Calu3 (cell line): ENCODE measurements at regions not wholly inside any gene's neighbourhood (a gene's known extent, or its start where the extent isn't known, plus 50 kb on each side); places are given as distances from the start of the nearest gene placed in this dataset.

ENCODE experiments used
- BruUV-seq: library from RNA; stranded (reverse); fragments of 400-500 nt; replicated peaks from 2 replicates; lab custom pipeline; 2021; lab: Mats Ljungman, UMichigan
- CTCF ChIA-PET: fragments of 300-600 bp; sonication (Branson Sonifier 250); formaldehyde crosslinking; loops from one replicate; lab custom pipeline; 2022; ENCODE audit warnings: antibody characterized with exemption; lab: Charles Lee
- DNase-seq: peaks from one replicate; pipeline ENCODE4 v3.0.0; 2022
- H3K27ac Mint-ChIP-seq: one replicate; pipeline ENCODE4 v1.8.0; 2022; ENCODE audit warnings: mixed read lengths; ENCODE audit not compliant: unreplicated experiment
- H3K27me3 Mint-ChIP-seq: one replicate; pipeline ENCODE4 v1.8.0; 2022; ENCODE audit warnings: mixed read lengths; ENCODE audit not compliant: unreplicated experiment
- H3K36me3 Mint-ChIP-seq: one replicate; pipeline ENCODE4 v1.8.0; 2022; ENCODE audit warnings: mild to moderate bottlenecking, moderate library complexity, mixed read lengths; ENCODE audit not compliant: insufficient read depth, unreplicated experiment
- H3K4me1 Mint-ChIP-seq: one replicate; pipeline ENCODE4 v1.8.0; 2022; ENCODE audit warnings: mild to moderate bottlenecking, low read depth, mixed read lengths; ENCODE audit not compliant: unreplicated experiment
- H3K4me3 Mint-ChIP-seq: one replicate; pipeline ENCODE4 v1.8.0; 2022; ENCODE audit warnings: mild to moderate bottlenecking, low read depth, moderate library complexity, mixed read lengths; ENCODE audit not compliant: unreplicated experiment
- H3K9me3 Mint-ChIP-seq: one replicate; pipeline ENCODE4 v1.8.0; 2022; ENCODE audit warnings: low read depth, mixed read lengths; ENCODE audit not compliant: unreplicated experiment
- CTCF ChIP-seq: fragments of 200-600 bp; IDR thresholded peaks from one replicate; pipeline ENCODE4 v1.8.0; 2022; ENCODE audit warnings: antibody characterized with exemption; ENCODE audit not compliant: unreplicated experiment
- intact Hi-C: fragments of 100-400 bp; cut with micrococcal nuclease; formaldehyde crosslinking; loops from one replicate; pipeline ENCODE4 v1.10.0; 2022; ENCODE audit not compliant: unreplicated experiment

- no peaks in the 10 kb centered on the region for H3K36me3 Mint-ChIP-seq
- intact Hi-C loops, result no loop called here
- no peak overlapping the region for H3K27ac Mint-ChIP-seq
- no peaks in the 10 kb centered on the region for H3K4me1 Mint-ChIP-seq
- H3K9me3 Mint-ChIP-seq, result peaks cover 3% of the 10 kb centered on the region
- no peak for DNase-seq
- H3K4me3 Mint-ChIP-seq, result no peak overlapping the region
- CTCF ChIA-PET, result no interaction called here
- TF ChIP-seq CTCF, result no peak
- H3K27me3 Mint-ChIP-seq, result peaks cover 3% of the 10 kb centered on the region
- no TSS peak for BruUV-seq
These were observed 365.7 kb downstream of the GXYLT1 start for GRCh38 chr12:41778934-41779333.

GRCh38 chr12:41777064-41777790, 367.4 kb downstream of the GXYLT1 start:
- Mint-ChIP-seq H3K36me3 (no peaks in the 10 kb centered on the region), H3K9me3 (peaks cover 6% of the 10 kb centered on the region), H3K4me3 (no peak overlapping the region), H3K27ac (no peak overlapping the region), H3K4me1 (no peaks in the 10 kb centered on the region), H3K27me3 (peaks cover 10% of the 10 kb centered on the region)
- CTCF ChIA-PET, result no interaction called here
- no peak for TF ChIP-seq CTCF
- intact Hi-C loops, result no loop called here
- no TSS peak for BruUV-seq
- no peak for DNase-seq

GRCh38 chr12:41772478-41772877, 372.2 kb downstream of the GXYLT1 start:
- Mint-ChIP-seq H3K36me3 (no peaks in the 10 kb centered on the region), H3K4me1 (no peaks in the 10 kb centered on the region), H3K27me3 (peaks cover 10% of the 10 kb centered on the region), H3K27ac (no peak overlapping the region), H3K4me3 (no peak overlapping the region), H3K9me3 (peaks cover 6% of the 10 kb centered on the region)
- no peak for DNase-seq
- BruUV-seq, result no TSS peak
- CTCF ChIA-PET, result no interaction called here
- no peak for TF ChIP-seq CTCF
- intact Hi-C loops, result no loop called here

- Mint-ChIP-seq H3K9me3 (peaks cover 6% of the 10 kb centered on the region), H3K4me1 (no peaks in the 10 kb centered on the region), H3K36me3 (no peaks in the 10 kb centered on the region), H3K4me3 (no peak overlapping the region), H3K27ac (no peak overlapping the region), H3K27me3 (peaks cover 10% of the 10 kb centered on the region)
- intact Hi-C loops, result no loop called here
- DNase-seq, result no peak
- TF ChIP-seq CTCF, result no peak
- CTCF ChIA-PET, result no interaction called here
- no TSS peak for BruUV-seq
These were observed 374.9 kb downstream of the GXYLT1 start for GRCh38 chr12:41769810-41770209.
